Loucy (cell line): ENCODE measurements at regions not wholly inside any gene's neighbourhood (a gene's known extent, or its start where the extent isn't known, plus 50 kb on each side); places are given as distances from the start of the nearest gene placed in this dataset.

Experiments
- EZH2phosphoT487 ChIP-seq: fragments of 200-600 bp; IDR thresholded peaks from 2 replicates; pipeline ENCODE4 v1.6.1; 2018; ENCODE audit warnings: antibody characterized with exemption, mild to moderate bottlenecking, moderate library complexity, borderline replicate concordance
- TF ChIP-seq, protein P1 (sequence below): fragments of 200-600 bp; sonication (generic); conservative IDR thresholded peaks from 2 replicates; pipeline ENCODE4 v1.5.1; 2014; ENCODE audit warnings: mild to moderate bottlenecking, antibody characterized with exemption, low read length

DNA sequence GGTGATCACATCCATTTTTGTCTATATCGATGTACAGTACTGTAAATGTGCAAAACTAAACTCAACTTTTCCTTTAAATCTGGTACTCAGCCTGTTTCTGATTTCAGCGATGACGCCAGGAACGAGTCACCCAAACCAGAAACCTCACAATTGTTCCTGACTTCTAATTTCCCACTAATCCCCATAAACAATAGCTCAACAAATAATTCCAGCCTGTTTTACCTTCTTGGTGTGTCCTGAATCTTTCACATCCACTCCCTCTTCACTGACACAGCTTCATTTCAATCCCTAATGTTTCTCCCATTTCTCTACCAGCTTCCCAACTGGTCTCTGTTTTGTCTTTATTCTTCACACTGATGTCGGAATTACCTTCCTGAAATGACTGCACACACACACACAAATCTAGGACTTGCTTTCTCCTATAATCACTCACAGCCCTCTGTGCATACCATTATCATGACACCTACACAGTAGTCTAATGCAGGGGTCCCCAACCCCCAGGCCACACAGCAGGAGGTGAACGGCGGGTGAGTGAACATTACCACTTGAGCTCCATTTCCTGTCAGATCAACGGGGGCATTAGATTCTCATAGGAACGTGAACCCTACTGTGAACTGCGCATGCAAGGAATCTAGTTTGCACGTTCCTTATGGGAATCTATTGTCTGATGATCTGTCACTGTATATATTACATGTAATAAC is 97.8 kb upstream of the SLC30A5 start:
- TF ChIP-seq, protein P1, sequence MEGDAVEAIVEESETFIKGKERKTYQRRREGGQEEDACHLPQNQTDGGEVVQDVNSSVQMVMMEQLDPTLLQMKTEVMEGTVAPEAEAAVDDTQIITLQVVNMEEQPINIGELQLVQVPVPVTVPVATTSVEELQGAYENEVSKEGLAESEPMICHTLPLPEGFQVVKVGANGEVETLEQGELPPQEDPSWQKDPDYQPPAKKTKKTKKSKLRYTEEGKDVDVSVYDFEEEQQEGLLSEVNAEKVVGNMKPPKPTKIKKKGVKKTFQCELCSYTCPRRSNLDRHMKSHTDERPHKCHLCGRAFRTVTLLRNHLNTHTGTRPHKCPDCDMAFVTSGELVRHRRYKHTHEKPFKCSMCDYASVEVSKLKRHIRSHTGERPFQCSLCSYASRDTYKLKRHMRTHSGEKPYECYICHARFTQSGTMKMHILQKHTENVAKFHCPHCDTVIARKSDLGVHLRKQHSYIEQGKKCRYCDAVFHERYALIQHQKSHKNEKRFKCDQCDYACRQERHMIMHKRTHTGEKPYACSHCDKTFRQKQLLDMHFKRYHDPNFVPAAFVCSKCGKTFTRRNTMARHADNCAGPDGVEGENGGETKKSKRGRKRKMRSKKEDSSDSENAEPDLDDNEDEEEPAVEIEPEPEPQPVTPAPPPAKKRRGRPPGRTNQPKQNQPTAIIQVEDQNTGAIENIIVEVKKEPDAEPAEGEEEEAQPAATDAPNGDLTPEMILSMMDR: no peak
- no peak for TF ChIP-seq EZH2phosphoT487
